ENCODE measurements at regions not wholly inside any gene's neighbourhood (a gene's known extent, or its start where the extent isn't known, plus 50 kb on each side); places are given as distances from the start of the nearest gene placed in this dataset.

GRCh38 chr12:119936705-119937311 lies 52.2 kb upstream of the BICDL1 start:
- TF ChIP-seq CTCF (conservative IDR thresholded peaks at IDR 0.05; ENCODE audit: low read depth, low read length) = no peak
- no peak for TF ChIP-seq EZH2phosphoT487 (IDR thresholded peaks at IDR 0.05; ENCODE audit: borderline replicate concordance, low read length)
- TF ChIP-seq EZH2 (IDR thresholded peaks at IDR 0.05; ENCODE audit: low read length, unreplicated experiment) = no peak
- no peak overlapping the region for H3K27ac ChIP-seq (ENCODE audit: low read length)
- ATAC-seq = no peak
- no peaks in the 10 kb centered on the region for H3K9me3 ChIP-seq (ENCODE audit: low read length)
- no TSS peak for BruUV-seq (replicated peaks)
- H3K4me1 ChIP-seq (ENCODE audit: insufficient read depth, low read length) = peaks cover 14% of the 10 kb centered on the region
- H4K20me1 ChIP-seq (ENCODE audit: low read length) = no peaks in the 10 kb centered on the region
- H3K79me2 ChIP-seq (ENCODE audit: low read length) = no peaks in the 10 kb centered on the region
- no peak overlapping the region for H2AFZ ChIP-seq (ENCODE audit: low read length)
- DNase-seq = peak; percentile 33
- H3K4me2 ChIP-seq (ENCODE audit: low read length) = no peak overlapping the region
- H3K9ac ChIP-seq (ENCODE audit: low read length) = no peak overlapping the region
- POLR2A ChIA-PET (ENCODE audit: unreplicated experiment) = no interaction called here
- no peaks in the 10 kb centered on the region for H3K9me2 ChIP-seq (replicated peaks; ENCODE audit: low read length)
- H3K4me3 ChIP-seq (ENCODE audit: low read length) = no peak overlapping the region
- H3F3A ChIP-seq (ENCODE audit: low read length, unreplicated experiment) = no peaks in the 10 kb centered on the region
- H3K27me3 ChIP-seq (ENCODE audit: low read length) = no peaks in the 10 kb centered on the region
- intact Hi-C loops (cut with micrococcal nuclease) = loop anchor here (10.0 kb wide), 1 partner anchor 132 kb away; no protein-coding TSS in a partner anchor
- CTCF ChIA-PET = no interaction called here
- no peaks in the 10 kb centered on the region for H3K36me3 ChIP-seq (ENCODE audit: low read depth, low read length)

GRCh38 chr12:119938049-119938667 lies 50.9 kb upstream of the BICDL1 start:
- Histone ChIP-seq H4K20me1 (ENCODE audit: low read length) (no peaks in the 10 kb centered on the region), H3K9me2 (replicated peaks; ENCODE audit: low read length) (no peaks in the 10 kb centered on the region), H2AFZ (ENCODE audit: low read length) (no peak overlapping the region), H3K4me2 (ENCODE audit: low read length) (no peak overlapping the region), H3K4me3 (ENCODE audit: low read length) (no peak overlapping the region), H3F3A (ENCODE audit: low read length, unreplicated experiment) (no peaks in the 10 kb centered on the region), H3K79me2 (ENCODE audit: low read length) (no peaks in the 10 kb centered on the region), H3K9ac (ENCODE audit: low read length) (no peak overlapping the region), H3K36me3 (ENCODE audit: low read depth, low read length) (no peaks in the 10 kb centered on the region), H3K9me3 (ENCODE audit: low read length) (no peaks in the 10 kb centered on the region), H3K27ac (ENCODE audit: low read length) (no peak overlapping the region), H3K4me1 (ENCODE audit: insufficient read depth, low read length) (peaks cover 14% of the 10 kb centered on the region), H3K27me3 (ENCODE audit: low read length) (no peaks in the 10 kb centered on the region)
- ATAC-seq = peak; percentile 22; the same call in 1 of the 2 replicates
- POLR2A ChIA-PET (ENCODE audit: unreplicated experiment) = no interaction called here
- CTCF ChIA-PET = no interaction called here
- TF ChIP-seq EZH2 (IDR thresholded peaks at IDR 0.05; ENCODE audit: low read length, unreplicated experiment) (no peak), EZH2phosphoT487 (IDR thresholded peaks at IDR 0.05; ENCODE audit: borderline replicate concordance, low read length) (no peak), CTCF (conservative IDR thresholded peaks at IDR 0.05; ENCODE audit: low read depth, low read length) (peak; percentile 85)
- BruUV-seq (replicated peaks) = no TSS peak
- peak; percentile 86 for DNase-seq
- intact Hi-C loops (cut with micrococcal nuclease) = loop anchor here (2.0 to 10.0 kb wide), 2 partner anchors 133 to 157 kb away; no protein-coding TSS in a partner anchor
